HCT116 (cell line): ENCODE measurements at regions not wholly inside any gene's neighbourhood (a gene's known extent, or its start where the extent isn't known, plus 50 kb on each side); places are given as distances from the start of the nearest gene placed in this dataset.

Source experiments
- ATAC-seq: fragments of 200-7000 bp; cut with Tn5 transposase; 2 replicates; pipeline ENCODE4 v1.9.1; 2020; ENCODE audit warnings: mild to moderate bottlenecking, moderate library complexity
- BruUV-seq: library from RNA; stranded (reverse); fragments of 400-500 nt; replicated peaks from 2 replicates; lab custom pipeline; 2021; lab: Mats Ljungman, UMichigan
- CTCF ChIA-PET: fragments of 300-600 bp; sonication (Branson Sonifier 250); formaldehyde crosslinking; loops from one replicate; lab custom pipeline; 2021; ENCODE audit warnings: antibody characterized with exemption; lab: Charles Lee
- POLR2A ChIA-PET: fragments of 300-600, 350-600 bp; sonication (Branson Sonifier 250); formaldehyde crosslinking; loops from one replicate; lab custom pipeline; 2021; ENCODE audit warnings: antibody characterized with exemption; lab: Charles Lee
- RAD21 ChIA-PET, 2 experiments: fragments of 300-600 bp; sonication (Branson Sonifier 250); formaldehyde crosslinking; loops; one replicate each; lab custom pipeline; 2023; ENCODE audit warnings: low total read pairs in 2 of 2; ENCODE audit not compliant: uncharacterized antibody in 2 of 2, unreplicated experiment in 2 of 2, low non-redundant PET in 1 of 2; lab: Charles Lee
- DNase-seq: peaks from one replicate; pipeline ENCODE4 v3.0.0-alpha.2; 2010; ENCODE audit warnings: low read depth, low spot score
- H2AFZ ChIP-seq: fragments of 200-600 bp; shearing (Covaris generic), sonication (generic); 2 replicates; pipeline ENCODE4 v1.6.1; 2017; ENCODE audit warnings: low read depth, mixed run types, mixed read lengths, antibody characterized with exemption, low read length; ENCODE audit not compliant: poor library complexity, severe bottlenecking
- H3K27ac ChIP-seq: 2 replicates; pipeline ENCODE4 v1.5.1; 2012; ENCODE audit warnings: low read depth, low read length
- H3K27me3 ChIP-seq: fragments of 200-600 bp; sonication (generic); 2 replicates; pipeline ENCODE4 v1.6.1; 2016; ENCODE audit warnings: mixed run types, low read length, mixed read lengths; ENCODE audit not compliant: insufficient read depth
- H3K36me3 ChIP-seq, 2 experiments: fragments of 200-500 bp in 1 of 2; fragments of 200-600 bp in 1 of 2; sonication (Bioruptor generic) in 1 of 2; sonication (generic) in 1 of 2; 2 replicates each; pipeline versions ENCODE4 v1.5.1 to v1.6.1; 2014 to 2016; ENCODE audit warnings: low read length in 2 of 2, inconsistent platforms in 1 of 2, mixed read lengths in 1 of 2, mixed run types in 1 of 2; ENCODE audit not compliant: insufficient read depth in 2 of 2, control insufficient read depth in 1 of 2
- H3K4me1 ChIP-seq, 2 experiments: fragments of 200-600 bp in 1 of 2; sonication (generic) in 1 of 2; 2 replicates each; pipeline versions ENCODE4 v1.5.1 to v1.6.1; 2012 to 2017; ENCODE audit warnings: low read length in 2 of 2, inconsistent platforms in 1 of 2, mild to moderate bottlenecking in 1 of 2, mixed read lengths in 1 of 2, mixed run types in 1 of 2, moderate library complexity in 1 of 2; ENCODE audit not compliant: insufficient read depth in 2 of 2, control insufficient read depth in 1 of 2
- H3K4me2 ChIP-seq: fragments of 200-600 bp; sonication (generic); 2 replicates; pipeline ENCODE4 v1.6.1; 2017; ENCODE audit warnings: mixed run types, low read length, mixed read lengths
- H3K4me3 ChIP-seq, 2 experiments: fragments of 200-600 bp in 1 of 2; sonication (generic) in 1 of 2; replicated peaks in 1 of 2; 2 replicates each; pipeline ENCODE4 v1.5.1; 2011 to 2016; ENCODE audit warnings: low read length in 2 of 2, control low read depth in 1 of 2, low read depth in 1 of 2, mild to moderate bottlenecking in 1 of 2, mixed read lengths in 1 of 2, mixed run types in 1 of 2
- H3K79me2 ChIP-seq: fragments of 200-600 bp; sonication (generic); 2 replicates; pipeline ENCODE4 v1.6.1; 2017; ENCODE audit warnings: mild to moderate bottlenecking, mixed run types, low read length, moderate library complexity, mixed read lengths; ENCODE audit not compliant: insufficient read depth
- H3K9ac ChIP-seq: fragments of 200-600 bp; sonication (generic); 2 replicates; pipeline ENCODE4 v1.6.1; 2016; ENCODE audit warnings: low read length, mixed read lengths
- H3K9me2 ChIP-seq: fragments of 200-600 bp; sonication (generic), shearing (Covaris generic); 2 replicates; pipeline ENCODE4 v1.6.1; 2017; ENCODE audit warnings: mixed run types, mild to moderate bottlenecking, moderate library complexity; ENCODE audit not compliant: insufficient read depth
- H3K9me3 ChIP-seq, 2 experiments: fragments of 200-500 bp in 1 of 2; fragments of 200-600 bp in 1 of 2; sonication (Bioruptor generic) in 1 of 2; sonication (generic) in 1 of 2; 2 replicates each; pipeline ENCODE4 v1.6.1; 2014 to 2017; ENCODE audit warnings: low read length in 2 of 2, mixed read lengths in 2 of 2, inconsistent platforms in 1 of 2, low read depth in 1 of 2, mild to moderate bottlenecking in 1 of 2, mixed run types in 1 of 2, moderate library complexity in 1 of 2; ENCODE audit not compliant: control insufficient read depth in 1 of 2, insufficient read depth in 1 of 2
- H4K20me1 ChIP-seq: fragments of 200-600 bp; sonication (generic), shearing (Covaris generic); 2 replicates; pipeline ENCODE4 v1.6.1; 2017; ENCODE audit warnings: mixed run types, mild to moderate bottlenecking, moderate library complexity; ENCODE audit not compliant: insufficient read depth
- CBX3 ChIP-seq: IDR thresholded peaks from 2 replicates; pipeline ENCODE4 v1.6.1; 2012; ENCODE audit warnings: low read depth
- CEBPB ChIP-seq: IDR thresholded peaks from 2 replicates; pipeline ENCODE4 v1.6.1; 2012; ENCODE audit warnings: low read depth
- CTCF ChIP-seq, 3 experiments: fragments of 200-600 bp in 1 of 3; sonication (generic) in 1 of 3; IDR thresholded peaks in 2 of 3; conservative IDR thresholded peaks in 1 of 3; 2 replicates each; pipeline ENCODE4 v1.5.1; 2012 to 2017; ENCODE audit warnings: low read depth in 2 of 3, low read length in 2 of 3, antibody characterized with exemption in 1 of 3, borderline replicate concordance in 1 of 3, control low read depth in 1 of 3, mild to moderate bottlenecking in 1 of 3, mixed read lengths in 1 of 3, mixed run types in 1 of 3, moderate library complexity in 1 of 3; ENCODE audit not compliant: insufficient read depth in 1 of 3
- EGR1 ChIP-seq: IDR thresholded peaks from 2 replicates; pipeline ENCODE4 v1.6.1; 2012; ENCODE audit warnings: low read depth
- EZH2 ChIP-seq: fragments of 200-600 bp; sonication (generic); IDR thresholded peaks from 2 replicates; pipeline ENCODE4 v1.6.1; 2017; ENCODE audit warnings: antibody characterized with exemption, mixed run types
- EZH2phosphoT487 ChIP-seq: fragments of 200-600 bp; IDR thresholded peaks from 2 replicates; pipeline ENCODE4 v1.6.1; 2018; ENCODE audit warnings: antibody characterized with exemption, borderline replicate concordance
- JUND ChIP-seq: IDR thresholded peaks from 2 replicates; pipeline ENCODE4 v1.6.1; 2012
- MAX ChIP-seq: IDR thresholded peaks from 2 replicates; pipeline ENCODE4 v1.6.1; 2012
- RAD21 ChIP-seq: IDR thresholded peaks from 2 replicates; pipeline ENCODE4 v1.6.1; 2012; ENCODE audit warnings: low read depth, mild to moderate bottlenecking
- REST ChIP-seq: IDR thresholded peaks from 2 replicates; pipeline ENCODE4 v1.6.1; 2012; ENCODE audit warnings: low read depth
- SIN3A ChIP-seq: IDR thresholded peaks from 2 replicates; pipeline ENCODE4 v1.6.1; 2012; ENCODE audit warnings: low read depth
- SP1 ChIP-seq: IDR thresholded peaks from 2 replicates; pipeline ENCODE4 v1.6.1; 2012; ENCODE audit warnings: low read depth
- YY1 ChIP-seq: IDR thresholded peaks from 2 replicates; pipeline ENCODE4 v1.6.1; 2011; ENCODE audit warnings: low read length, low read depth, moderate library complexity, mild to moderate bottlenecking; ENCODE audit not compliant: insufficient replicate concordance; ENCODE audit errors: extremely low read depth
- ZBTB33 ChIP-seq: IDR thresholded peaks from 2 replicates; pipeline ENCODE4 v1.6.1; 2011; ENCODE audit warnings: mild to moderate bottlenecking, low read length, moderate library complexity; ENCODE audit not compliant: insufficient replicate concordance; ENCODE audit errors: extremely low read depth
- intact Hi-C: fragments of 100-400 bp; cut with micrococcal nuclease; formaldehyde crosslinking; loops from 2 replicates; pipeline ENCODE4 v1.10.0; 2022

DNA sequence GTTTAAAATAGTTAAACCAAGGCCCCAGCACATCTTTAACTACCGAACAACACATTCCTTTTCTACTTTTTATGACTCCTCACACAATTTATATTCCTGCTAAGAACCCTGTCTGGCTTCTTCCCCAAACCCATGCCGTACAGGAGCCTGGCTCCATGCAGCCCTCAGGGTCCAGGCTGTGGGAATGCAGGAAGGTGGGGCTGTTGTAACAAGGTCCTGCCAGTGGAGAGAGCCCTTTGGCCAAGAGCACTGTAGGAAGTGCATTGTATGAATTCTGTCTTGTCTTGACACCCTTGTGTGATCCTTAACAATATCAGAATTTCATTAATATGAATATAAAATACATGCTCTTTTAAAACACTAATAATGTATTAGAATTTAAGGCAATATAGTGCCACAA is 563.8 kb downstream of the TBL1XR1 start:
- Histone ChIP-seq H3K79me2 (no peaks in the 10 kb centered on the region), H3K27me3 (no peaks in the 10 kb centered on the region), H3K9me2 (no peaks in the 10 kb centered on the region), H3K9ac (no peak overlapping the region), H3K4me3 (no peak overlapping the region), H2AFZ (no peak overlapping the region), H3K27ac (no peak overlapping the region), H3K36me3 (no peaks in the 10 kb centered on the region), H3K4me1 (no peaks in the 10 kb centered on the region), H3K4me2 (no peak overlapping the region), H4K20me1 (no peaks in the 10 kb centered on the region), H3K9me3 (no peaks in the 10 kb centered on the region)
- intact Hi-C loops: no loop called here
- TF ChIP-seq JUND: no peak
- peak; percentile 37; the same call in 1 of the 2 replicates for TF ChIP-seq RAD21
- TF ChIP-seq CTCF (IDR thresholded peaks at IDR 0.05 in 2 of 3, conservative IDR thresholded peaks at IDR 0.05 in 1 of 3; ENCODE audit: borderline replicate concordance in 1 of 3, insufficient read depth in 1 of 3, low read depth in 2 of 3, low read length in 2 of 3): peak in 1 of 3 experiments; percentile 20; a peak in 2 of 6 replicates
- ChIA-PET CTCF (no interaction called here), RAD21 (no interaction called here), POLR2A (no interaction called here)
- DNase-seq: no peak
- BruUV-seq: no TSS peak
- peak; percentile 80 for ATAC-seq

DNA sequence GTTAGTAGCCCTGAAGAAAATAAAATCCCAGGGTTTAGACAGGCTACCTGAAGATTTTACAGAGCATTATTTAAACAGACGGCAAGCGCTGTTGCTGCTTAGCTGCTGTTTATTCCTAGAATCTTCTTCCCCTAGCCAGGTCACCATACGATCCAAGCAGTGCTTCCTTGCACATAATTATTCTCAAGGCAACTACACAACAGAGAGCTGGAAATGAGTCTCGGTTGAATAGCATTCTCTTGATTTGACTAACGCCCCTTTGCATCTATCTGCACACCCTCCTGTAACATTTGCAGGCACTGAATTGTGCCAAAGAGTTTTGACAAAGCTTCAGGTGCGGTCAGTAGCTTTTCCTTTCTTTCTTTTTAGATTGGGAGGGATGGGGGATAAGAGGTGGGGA is 564.4 kb downstream of the TBL1XR1 start:
- ATAC-seq: no peak
- Histone ChIP-seq H3K4me3 (no peak overlapping the region), H3K27ac (no peak overlapping the region), H3K4me2 (no peak overlapping the region), H3K9me2 (no peaks in the 10 kb centered on the region), H3K9ac (no peak overlapping the region), H3K4me1 (no peaks in the 10 kb centered on the region), H3K27me3 (no peaks in the 10 kb centered on the region), H3K9me3 (no peaks in the 10 kb centered on the region), H3K79me2 (no peaks in the 10 kb centered on the region), H4K20me1 (no peaks in the 10 kb centered on the region), H2AFZ (no peak overlapping the region), H3K36me3 (no peaks in the 10 kb centered on the region)
- ChIA-PET CTCF (no interaction called here), POLR2A (no interaction called here), RAD21 (no interaction called here)
- BruUV-seq: no TSS peak
- intact Hi-C loops: no loop called here
- no peak for DNase-seq
- TF ChIP-seq EZH2 (no peak), MAX (no peak), EZH2phosphoT487 (no peak), SP1 (no peak), YY1 (no peak), ZBTB33 (no peak), REST (no peak), CBX3 (no peak), SIN3A (no peak), RAD21 (no peak), CEBPB (no peak), EGR1 (no peak)
